HCT116 (cell line): ENCODE measurements at regions not wholly inside any gene's neighbourhood (a gene's known extent, or its start where the extent isn't known, plus 50 kb on each side); places are given as distances from the start of the nearest gene placed in this dataset.

Source experiments
- ATAC-seq: fragments of 200-7000 bp; cut with Tn5 transposase; 2 replicates; pipeline ENCODE4 v1.9.1; 2020; ENCODE audit warnings: mild to moderate bottlenecking, moderate library complexity
- BruUV-seq: library from RNA; stranded (reverse); fragments of 400-500 nt; replicated peaks from 2 replicates; lab custom pipeline; 2021; lab: Mats Ljungman, UMichigan
- CTCF ChIA-PET: fragments of 300-600 bp; sonication (Branson Sonifier 250); formaldehyde crosslinking; loops from one replicate; lab custom pipeline; 2021; ENCODE audit warnings: antibody characterized with exemption; lab: Charles Lee
- POLR2A ChIA-PET: fragments of 300-600, 350-600 bp; sonication (Branson Sonifier 250); formaldehyde crosslinking; loops from one replicate; lab custom pipeline; 2021; ENCODE audit warnings: antibody characterized with exemption; lab: Charles Lee
- RAD21 ChIA-PET, 2 experiments: fragments of 300-600 bp; sonication (Branson Sonifier 250); formaldehyde crosslinking; loops; one replicate each; lab custom pipeline; 2023; ENCODE audit warnings: low total read pairs in 2 of 2; ENCODE audit not compliant: uncharacterized antibody in 2 of 2, unreplicated experiment in 2 of 2, low non-redundant PET in 1 of 2; lab: Charles Lee
- DNase-seq: peaks from one replicate; pipeline ENCODE4 v3.0.0-alpha.2; 2010; ENCODE audit warnings: low read depth, low spot score
- H2AFZ ChIP-seq: fragments of 200-600 bp; shearing (Covaris generic), sonication (generic); 2 replicates; pipeline ENCODE4 v1.6.1; 2017; ENCODE audit warnings: low read depth, mixed run types, mixed read lengths, antibody characterized with exemption, low read length; ENCODE audit not compliant: poor library complexity, severe bottlenecking
- H3K27ac ChIP-seq: 2 replicates; pipeline ENCODE4 v1.5.1; 2012; ENCODE audit warnings: low read depth, low read length
- H3K27me3 ChIP-seq: fragments of 200-600 bp; sonication (generic); 2 replicates; pipeline ENCODE4 v1.6.1; 2016; ENCODE audit warnings: mixed run types, low read length, mixed read lengths; ENCODE audit not compliant: insufficient read depth
- H3K36me3 ChIP-seq, 2 experiments: fragments of 200-500 bp in 1 of 2; fragments of 200-600 bp in 1 of 2; sonication (Bioruptor generic) in 1 of 2; sonication (generic) in 1 of 2; 2 replicates each; pipeline versions ENCODE4 v1.5.1 to v1.6.1; 2014 to 2016; ENCODE audit warnings: low read length in 2 of 2, inconsistent platforms in 1 of 2, mixed read lengths in 1 of 2, mixed run types in 1 of 2; ENCODE audit not compliant: insufficient read depth in 2 of 2, control insufficient read depth in 1 of 2
- H3K4me1 ChIP-seq, 2 experiments: fragments of 200-600 bp in 1 of 2; sonication (generic) in 1 of 2; 2 replicates each; pipeline versions ENCODE4 v1.5.1 to v1.6.1; 2012 to 2017; ENCODE audit warnings: low read length in 2 of 2, inconsistent platforms in 1 of 2, mild to moderate bottlenecking in 1 of 2, mixed read lengths in 1 of 2, mixed run types in 1 of 2, moderate library complexity in 1 of 2; ENCODE audit not compliant: insufficient read depth in 2 of 2, control insufficient read depth in 1 of 2
- H3K4me2 ChIP-seq: fragments of 200-600 bp; sonication (generic); 2 replicates; pipeline ENCODE4 v1.6.1; 2017; ENCODE audit warnings: mixed run types, low read length, mixed read lengths
- H3K4me3 ChIP-seq, 2 experiments: fragments of 200-600 bp in 1 of 2; sonication (generic) in 1 of 2; replicated peaks in 1 of 2; 2 replicates each; pipeline ENCODE4 v1.5.1; 2011 to 2016; ENCODE audit warnings: low read length in 2 of 2, control low read depth in 1 of 2, low read depth in 1 of 2, mild to moderate bottlenecking in 1 of 2, mixed read lengths in 1 of 2, mixed run types in 1 of 2
- H3K79me2 ChIP-seq: fragments of 200-600 bp; sonication (generic); 2 replicates; pipeline ENCODE4 v1.6.1; 2017; ENCODE audit warnings: mild to moderate bottlenecking, mixed run types, low read length, moderate library complexity, mixed read lengths; ENCODE audit not compliant: insufficient read depth
- H3K9ac ChIP-seq: fragments of 200-600 bp; sonication (generic); 2 replicates; pipeline ENCODE4 v1.6.1; 2016; ENCODE audit warnings: low read length, mixed read lengths
- H3K9me2 ChIP-seq: fragments of 200-600 bp; sonication (generic), shearing (Covaris generic); 2 replicates; pipeline ENCODE4 v1.6.1; 2017; ENCODE audit warnings: mixed run types, mild to moderate bottlenecking, moderate library complexity; ENCODE audit not compliant: insufficient read depth
- H3K9me3 ChIP-seq, 2 experiments: fragments of 200-500 bp in 1 of 2; fragments of 200-600 bp in 1 of 2; sonication (Bioruptor generic) in 1 of 2; sonication (generic) in 1 of 2; 2 replicates each; pipeline ENCODE4 v1.6.1; 2014 to 2017; ENCODE audit warnings: low read length in 2 of 2, mixed read lengths in 2 of 2, inconsistent platforms in 1 of 2, low read depth in 1 of 2, mild to moderate bottlenecking in 1 of 2, mixed run types in 1 of 2, moderate library complexity in 1 of 2; ENCODE audit not compliant: control insufficient read depth in 1 of 2, insufficient read depth in 1 of 2
- H4K20me1 ChIP-seq: fragments of 200-600 bp; sonication (generic), shearing (Covaris generic); 2 replicates; pipeline ENCODE4 v1.6.1; 2017; ENCODE audit warnings: mixed run types, mild to moderate bottlenecking, moderate library complexity; ENCODE audit not compliant: insufficient read depth
- ATF3 ChIP-seq: IDR thresholded peaks from 2 replicates; pipeline ENCODE4 v1.6.1; 2012
- POLR2A ChIP-seq: IDR thresholded peaks from 2 replicates; pipeline ENCODE4 v1.7.0; 2011; ENCODE audit warnings: borderline replicate concordance; ENCODE audit not compliant: insufficient read depth, insufficient read length; ENCODE audit errors: extremely low read depth
- RAD21 ChIP-seq: IDR thresholded peaks from 2 replicates; pipeline ENCODE4 v1.6.1; 2012; ENCODE audit warnings: low read depth, mild to moderate bottlenecking
- ZFX ChIP-seq: fragments of 450-650 bp; IDR thresholded peaks from 2 replicates; pipeline ENCODE4 v1.6.1; 2017
- ZNF274 ChIP-seq: fragments of 200-500 bp; sonication (Bioruptor generic); IDR thresholded peaks from 2 replicates; pipeline ENCODE4 v1.6.1; 2014; ENCODE audit warnings: mild to moderate bottlenecking, low read depth, low read length, inconsistent platforms
- intact Hi-C: fragments of 100-400 bp; cut with micrococcal nuclease; formaldehyde crosslinking; loops from 2 replicates; pipeline ENCODE4 v1.10.0; 2022
- TF ChIP-seq, protein P1 (sequence below), 3 experiments: fragments of 200-600 bp in 1 of 3; sonication (generic) in 1 of 3; IDR thresholded peaks in 2 of 3; conservative IDR thresholded peaks in 1 of 3; 2 replicates each; pipeline ENCODE4 v1.5.1; 2012 to 2017; ENCODE audit warnings: low read depth in 2 of 3, low read length in 2 of 3, antibody characterized with exemption in 1 of 3, borderline replicate concordance in 1 of 3, control low read depth in 1 of 3, mild to moderate bottlenecking in 1 of 3, mixed read lengths in 1 of 3, mixed run types in 1 of 3, moderate library complexity in 1 of 3; ENCODE audit not compliant: insufficient read depth in 1 of 3
- TF ChIP-seq, protein P2 (sequence below): IDR thresholded peaks from 2 replicates; pipeline ENCODE4 v1.6.1; 2012

GRCh38 chr3:72134989-72135451 lies 350.1 kb upstream of the PROK2 start:
- Histone ChIP-seq H3K9me3 (no peaks in the 10 kb centered on the region), H4K20me1 (no peaks in the 10 kb centered on the region), H3K4me1 (no peaks in the 10 kb centered on the region), H3K36me3 (no peaks in the 10 kb centered on the region), H3K9me2 (no peaks in the 10 kb centered on the region), H3K79me2 (no peaks in the 10 kb centered on the region), H3K27me3 (peaks cover 11% of the 10 kb centered on the region; the same call in 1 of the 2 replicates), H2AFZ (no peak overlapping the region), H3K4me3 (no peak overlapping the region), H3K9ac (no peak overlapping the region), H3K4me2 (no peak overlapping the region), H3K27ac (no peak overlapping the region)
- ChIA-PET RAD21 (no interaction called here), CTCF (no interaction called here), POLR2A (no interaction called here)
- intact Hi-C loops: no loop called here
- no peak for DNase-seq
- BruUV-seq: no TSS peak
- ATAC-seq: no peak
- TF ChIP-seq, protein P1, sequence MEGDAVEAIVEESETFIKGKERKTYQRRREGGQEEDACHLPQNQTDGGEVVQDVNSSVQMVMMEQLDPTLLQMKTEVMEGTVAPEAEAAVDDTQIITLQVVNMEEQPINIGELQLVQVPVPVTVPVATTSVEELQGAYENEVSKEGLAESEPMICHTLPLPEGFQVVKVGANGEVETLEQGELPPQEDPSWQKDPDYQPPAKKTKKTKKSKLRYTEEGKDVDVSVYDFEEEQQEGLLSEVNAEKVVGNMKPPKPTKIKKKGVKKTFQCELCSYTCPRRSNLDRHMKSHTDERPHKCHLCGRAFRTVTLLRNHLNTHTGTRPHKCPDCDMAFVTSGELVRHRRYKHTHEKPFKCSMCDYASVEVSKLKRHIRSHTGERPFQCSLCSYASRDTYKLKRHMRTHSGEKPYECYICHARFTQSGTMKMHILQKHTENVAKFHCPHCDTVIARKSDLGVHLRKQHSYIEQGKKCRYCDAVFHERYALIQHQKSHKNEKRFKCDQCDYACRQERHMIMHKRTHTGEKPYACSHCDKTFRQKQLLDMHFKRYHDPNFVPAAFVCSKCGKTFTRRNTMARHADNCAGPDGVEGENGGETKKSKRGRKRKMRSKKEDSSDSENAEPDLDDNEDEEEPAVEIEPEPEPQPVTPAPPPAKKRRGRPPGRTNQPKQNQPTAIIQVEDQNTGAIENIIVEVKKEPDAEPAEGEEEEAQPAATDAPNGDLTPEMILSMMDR (IDR thresholded peaks at IDR 0.05 in 2 of 3, conservative IDR thresholded peaks at IDR 0.05 in 1 of 3; ENCODE audit: borderline replicate concordance in 1 of 3, insufficient read depth in 1 of 3, low read depth in 2 of 3, low read length in 2 of 3): no peak
- TF ChIP-seq POLR2A (no peak), ATF3 (no peak), ZFX (no peak), ZNF274 (no peak), RAD21 (no peak)
- TF ChIP-seq, protein P2, sequence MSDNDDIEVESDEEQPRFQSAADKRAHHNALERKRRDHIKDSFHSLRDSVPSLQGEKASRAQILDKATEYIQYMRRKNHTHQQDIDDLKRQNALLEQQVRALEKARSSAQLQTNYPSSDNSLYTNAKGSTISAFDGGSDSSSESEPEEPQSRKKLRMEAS: no peak
